ENCODE measurements at regions not wholly inside any gene's neighbourhood (a gene's known extent, or its start where the extent isn't known, plus 50 kb on each side); places are given as distances from the start of the nearest gene placed in this dataset.

DNA sequence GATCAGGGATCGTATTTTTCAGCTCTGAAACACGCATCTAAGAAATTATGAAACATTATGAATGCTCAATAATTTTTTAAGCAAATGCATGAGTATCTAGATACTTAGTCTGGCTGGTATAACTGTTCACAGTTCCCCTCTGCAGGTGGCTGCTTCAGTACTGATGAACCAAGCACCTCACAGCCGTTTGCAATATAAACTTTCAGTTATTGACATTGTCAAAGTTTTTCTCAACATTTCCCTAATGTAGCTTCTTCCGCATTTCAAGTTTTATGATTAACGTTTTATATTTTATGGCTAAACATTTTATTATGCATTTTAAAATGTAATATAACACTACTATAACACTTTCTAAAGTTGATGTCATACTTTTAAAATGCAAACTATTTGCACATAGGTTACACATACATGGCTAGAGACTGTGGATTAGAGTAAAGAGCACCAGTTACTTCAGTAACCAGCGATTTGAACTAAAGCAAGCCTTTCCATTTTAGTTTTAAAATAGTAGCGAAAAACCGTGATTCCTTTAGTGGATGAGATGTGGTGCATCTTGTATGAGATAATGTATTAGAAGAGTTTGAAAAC lies 495.4 kb downstream of the XIRP2 start:
- TF ChIP-seq, protein P1, sequence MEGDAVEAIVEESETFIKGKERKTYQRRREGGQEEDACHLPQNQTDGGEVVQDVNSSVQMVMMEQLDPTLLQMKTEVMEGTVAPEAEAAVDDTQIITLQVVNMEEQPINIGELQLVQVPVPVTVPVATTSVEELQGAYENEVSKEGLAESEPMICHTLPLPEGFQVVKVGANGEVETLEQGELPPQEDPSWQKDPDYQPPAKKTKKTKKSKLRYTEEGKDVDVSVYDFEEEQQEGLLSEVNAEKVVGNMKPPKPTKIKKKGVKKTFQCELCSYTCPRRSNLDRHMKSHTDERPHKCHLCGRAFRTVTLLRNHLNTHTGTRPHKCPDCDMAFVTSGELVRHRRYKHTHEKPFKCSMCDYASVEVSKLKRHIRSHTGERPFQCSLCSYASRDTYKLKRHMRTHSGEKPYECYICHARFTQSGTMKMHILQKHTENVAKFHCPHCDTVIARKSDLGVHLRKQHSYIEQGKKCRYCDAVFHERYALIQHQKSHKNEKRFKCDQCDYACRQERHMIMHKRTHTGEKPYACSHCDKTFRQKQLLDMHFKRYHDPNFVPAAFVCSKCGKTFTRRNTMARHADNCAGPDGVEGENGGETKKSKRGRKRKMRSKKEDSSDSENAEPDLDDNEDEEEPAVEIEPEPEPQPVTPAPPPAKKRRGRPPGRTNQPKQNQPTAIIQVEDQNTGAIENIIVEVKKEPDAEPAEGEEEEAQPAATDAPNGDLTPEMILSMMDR (IDR thresholded peaks at IDR 0.05; ENCODE audit: borderline replicate concordance): no peak
- no peaks in the 10 kb centered on the region for H3K27me3 ChIP-seq (ENCODE audit: low read depth)
- no peak overlapping the region for H3K4me3 ChIP-seq
- no peaks in the 10 kb centered on the region for H3K9me3 ChIP-seq (replicated peaks)
- intact Hi-C loops (cut with micrococcal nuclease): no loop called here
- H3K4me1 ChIP-seq: no peaks in the 10 kb centered on the region
- H3K27ac ChIP-seq (replicated peaks): no peak overlapping the region
- H3K36me3 ChIP-seq: no peaks in the 10 kb centered on the region
- no peak for DNase-seq

DNA sequence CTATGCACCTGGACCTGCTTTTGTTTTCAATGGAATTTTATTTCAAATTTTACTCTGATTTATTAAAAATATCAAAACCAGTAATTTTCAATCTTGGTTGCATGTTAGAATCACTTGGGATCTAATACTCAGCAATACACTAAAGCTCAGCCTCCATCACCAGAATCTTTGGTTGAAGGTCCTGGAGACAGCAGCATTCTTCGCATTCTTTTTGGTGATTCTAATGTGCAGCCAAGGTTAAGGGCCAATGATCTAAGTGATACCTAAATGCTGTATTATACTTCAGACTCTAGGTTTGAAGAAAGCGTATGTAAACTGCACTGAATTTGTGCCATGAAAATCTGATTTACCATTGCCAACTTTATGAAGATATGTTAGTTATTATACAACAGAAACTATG lies 493.1 kb downstream of the XIRP2 start:
- Histone ChIP-seq H3K27me3 (ENCODE audit: low read depth) (no peaks in the 10 kb centered on the region), H3K4me1 (no peaks in the 10 kb centered on the region), H3K9me3 (replicated peaks) (peaks cover 3% of the 10 kb centered on the region), H3K27ac (replicated peaks) (no peak overlapping the region), H3K36me3 (no peaks in the 10 kb centered on the region), H3K4me3 (no peak overlapping the region)
- intact Hi-C loops (cut with micrococcal nuclease): no loop called here
- TF ChIP-seq, protein P1 (IDR thresholded peaks at IDR 0.05; ENCODE audit: borderline replicate concordance): no peak
- no peak for DNase-seq

DNA sequence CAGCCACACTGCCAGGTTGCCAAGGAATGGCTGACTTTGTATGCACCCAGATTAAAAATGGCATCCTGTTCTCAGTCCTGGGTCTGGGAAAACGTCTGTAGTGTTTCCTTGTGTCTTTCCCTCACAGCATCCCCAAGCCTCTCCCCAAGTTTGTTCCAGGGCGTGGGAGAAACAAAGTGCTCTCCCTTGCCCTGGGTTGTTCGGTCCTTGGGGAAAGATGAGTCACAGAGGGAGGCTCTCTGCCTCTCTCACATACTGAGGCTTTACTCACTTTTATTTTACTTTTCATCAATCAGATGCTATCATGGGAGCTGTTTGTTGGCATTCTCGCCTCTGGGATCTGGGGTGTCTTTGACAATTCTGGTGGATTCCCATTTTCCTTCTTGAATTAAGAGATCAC lies 492.3 kb downstream of the XIRP2 start:
- Histone ChIP-seq H3K9me3 (replicated peaks) (peaks cover 3% of the 10 kb centered on the region), H3K4me3 (no peak overlapping the region), H3K27me3 (ENCODE audit: low read depth) (no peaks in the 10 kb centered on the region), H3K27ac (replicated peaks) (no peak overlapping the region), H3K4me1 (no peaks in the 10 kb centered on the region), H3K36me3 (no peaks in the 10 kb centered on the region)
- intact Hi-C loops (cut with micrococcal nuclease): no loop called here
- TF ChIP-seq, protein P1 (IDR thresholded peaks at IDR 0.05; ENCODE audit: borderline replicate concordance): no peak
- DNase-seq: no peak

DNA sequence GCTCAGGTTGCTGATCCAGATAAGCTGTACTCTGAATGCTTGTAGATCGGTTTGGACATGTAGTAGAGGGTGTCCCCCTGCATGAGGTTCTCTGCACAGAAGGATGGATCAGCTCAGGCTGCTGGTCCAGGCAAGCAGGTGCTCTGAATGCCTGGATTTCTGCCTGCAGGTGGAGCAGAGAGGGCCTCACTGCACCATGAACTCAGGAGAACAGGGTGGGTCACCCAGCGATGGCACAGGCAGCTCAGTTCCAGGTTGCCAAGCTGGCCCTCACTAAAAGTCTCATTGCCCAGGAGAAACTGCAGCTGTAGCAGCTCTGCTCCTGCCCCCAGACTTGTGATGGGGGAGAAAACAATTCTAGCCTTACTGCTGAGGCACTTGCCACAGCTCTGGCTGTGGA lies 491.8 kb downstream of the XIRP2 start:
- no peak for DNase-seq
- H3K4me3 ChIP-seq: no peak overlapping the region
- no peaks in the 10 kb centered on the region for H3K36me3 ChIP-seq
- intact Hi-C loops (cut with micrococcal nuclease): no loop called here
- TF ChIP-seq, protein P1 (IDR thresholded peaks at IDR 0.05; ENCODE audit: borderline replicate concordance): no peak
- no peaks in the 10 kb centered on the region for H3K27me3 ChIP-seq (ENCODE audit: low read depth)
- H3K27ac ChIP-seq (replicated peaks): no peak overlapping the region
- no peaks in the 10 kb centered on the region for H3K4me1 ChIP-seq
- H3K9me3 ChIP-seq (replicated peaks): peaks cover 3% of the 10 kb centered on the region

DNA sequence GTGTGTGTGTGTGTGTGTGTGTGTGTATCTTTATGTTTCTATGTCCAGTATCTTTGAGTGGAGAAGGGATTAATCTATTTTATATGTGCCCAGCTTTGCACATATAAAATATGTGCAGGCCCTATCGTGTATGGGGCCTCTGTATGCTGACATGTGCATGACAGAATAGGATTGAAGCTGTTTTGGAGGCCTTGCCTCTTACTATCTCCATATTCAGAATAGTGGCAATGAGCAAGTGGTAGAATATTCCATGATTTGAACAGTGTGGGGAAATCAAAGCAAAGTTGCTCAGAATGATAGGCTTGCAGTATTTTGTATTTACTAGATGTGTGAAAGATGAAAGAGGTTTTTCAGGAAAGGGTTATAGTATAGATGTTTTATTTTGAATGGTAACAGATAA lies 480.8 kb downstream of the XIRP2 start:
- intact Hi-C loops (cut with micrococcal nuclease): no loop called here
- Histone ChIP-seq H3K4me1 (no peaks in the 10 kb centered on the region), H3K36me3 (no peaks in the 10 kb centered on the region), H3K27ac (replicated peaks) (no peak overlapping the region), H3K4me3 (no peak overlapping the region), H3K9me3 (replicated peaks) (no peaks in the 10 kb centered on the region), H3K27me3 (ENCODE audit: low read depth) (no peaks in the 10 kb centered on the region)
- no peak for DNase-seq
- TF ChIP-seq, protein P1 (IDR thresholded peaks at IDR 0.05; ENCODE audit: borderline replicate concordance): no peak

Measured in left ventricle myocardium inferior (tissue), 1 donor.